ENCODE measurements at regions not wholly inside any gene's neighbourhood (a gene's known extent, or its start where the extent isn't known, plus 50 kb on each side); places are given as distances from the start of the nearest gene placed in this dataset.
"Not testable (repeated sequence)": the region's sequence is repeated elsewhere in the genome, so short reads cannot be mapped to it uniquely, and the experiment has no call there.

GRCh38 chr2:77793500-77793899, 271.3 kb upstream of the LRRTM4 start:
- not testable (repeated sequence) for TF ChIP-seq CTCF (conservative IDR thresholded peaks at IDR 0.05); ZFX (IDR thresholded peaks at IDR 0.05)
